ENCODE measurements at regions not wholly inside any gene's neighbourhood (a gene's known extent, or its start where the extent isn't known, plus 50 kb on each side); places are given as distances from the start of the nearest gene placed in this dataset.
"Not testable (repeated sequence)": the region's sequence is repeated elsewhere in the genome, so short reads cannot be mapped to it uniquely, and the experiment has no call there.

GRCh38 chr10:105758209-105758998 is 1117.3 kb downstream of the SORCS3 start:
- DNase-seq (ENCODE audit: low read depth in 4 of 4, low spot score in 3 of 4): no peak

GRCh38 chr10:105757302-105757701 is 1116.2 kb downstream of the SORCS3 start:
- DNase-seq (ENCODE audit: low read depth in 4 of 4, low spot score in 3 of 4): no peak

- no peak for DNase-seq (ENCODE audit: low read depth in 4 of 4, low spot score in 3 of 4)
Observed at GRCh38 chr10:105756386-105756785, 1115.3 kb downstream of the SORCS3 start.

GRCh38 chr10:105751688-105752087 is 1110.6 kb downstream of the SORCS3 start:
- DNase-seq (ENCODE audit: low read depth in 4 of 4, low spot score in 3 of 4): no peak

- peak in 1 of 4 donors; percentile 16 for DNase-seq (ENCODE audit: low read depth in 4 of 4, low spot score in 3 of 4)
Observed at GRCh38 chr10:105745596-105746148, 1104.6 kb downstream of the SORCS3 start.

- DNase-seq (ENCODE audit: low read depth in 4 of 4, low spot score in 3 of 4): no peak
Observed at GRCh38 chr10:105743343-105744056, 1102.4 kb downstream of the SORCS3 start.

- no peak for DNase-seq (ENCODE audit: low read depth in 4 of 4, low spot score in 3 of 4)
Observed at GRCh38 chr10:105742923-105743322, 1101.8 kb downstream of the SORCS3 start.

- DNase-seq (ENCODE audit: low read depth in 4 of 4, low spot score in 3 of 4): no peak
Observed at GRCh38 chr10:105742184-105742583, 1101.1 kb downstream of the SORCS3 start.

- DNase-seq (ENCODE audit: low read depth in 4 of 4, low spot score in 3 of 4): no peak
Observed at GRCh38 chr10:105734479-105734878, 1093.4 kb downstream of the SORCS3 start.

GRCh38 chr10:105733924-105734323 is 1092.8 kb downstream of the SORCS3 start:
- no peak for DNase-seq (ENCODE audit: low read depth in 4 of 4, low spot score in 3 of 4)

GRCh38 chr10:105729428-105729827 is 1088.3 kb downstream of the SORCS3 start:
- no peak for DNase-seq (ENCODE audit: low read depth in 4 of 4, low spot score in 3 of 4)

- DNase-seq (ENCODE audit: low read depth in 4 of 4, low spot score in 3 of 4): not testable (repeated sequence)
Observed at GRCh38 chr10:105727586-105727985, 1086.5 kb downstream of the SORCS3 start.

GRCh38 chr10:105727131-105727530 is 1086.0 kb downstream of the SORCS3 start:
- no peak for DNase-seq (ENCODE audit: low read depth in 4 of 4, low spot score in 3 of 4)

- no peak for DNase-seq (ENCODE audit: low read depth in 4 of 4, low spot score in 3 of 4)
Observed at GRCh38 chr10:105726149-105726548, 1085.1 kb downstream of the SORCS3 start.

GRCh38 chr10:105725007-105725406 is 1083.9 kb downstream of the SORCS3 start:
- DNase-seq (ENCODE audit: low read depth in 4 of 4, low spot score in 3 of 4): no peak

- DNase-seq (ENCODE audit: low read depth in 4 of 4, low spot score in 3 of 4): no peak
Observed at GRCh38 chr10:105718207-105718995, 1077.3 kb downstream of the SORCS3 start.

GRCh38 chr10:105714728-105715127 is 1073.6 kb downstream of the SORCS3 start:
- no peak for DNase-seq (ENCODE audit: low read depth in 4 of 4, low spot score in 3 of 4)

- DNase-seq (ENCODE audit: low read depth in 4 of 4, low spot score in 3 of 4): no peak
Observed at GRCh38 chr10:105707603-105708002, 1066.5 kb downstream of the SORCS3 start.

GRCh38 chr10:105706281-105707026 is 1065.4 kb downstream of the SORCS3 start:
- DNase-seq (ENCODE audit: low read depth in 4 of 4, low spot score in 3 of 4): no peak

GRCh38 chr10:105702211-105702610 is 1061.1 kb downstream of the SORCS3 start:
- no peak for DNase-seq (ENCODE audit: low read depth in 4 of 4, low spot score in 3 of 4)
